Sigmoid colon (tissue), 4 donors: ENCODE measurements at regions not wholly inside any gene's neighbourhood (a gene's known extent, or its start where the extent isn't known, plus 50 kb on each side); places are given as distances from the start of the nearest gene placed in this dataset.

Experiments
- EP300 ChIP-seq, 4 donors: sonication (generic); formaldehyde crosslinking; IDR thresholded peaks; one replicate each; pipeline ENCODE4 v1.6.1; 2017; ENCODE audit warnings: antibody characterized with exemption in 4 of 4
- POLR2A ChIP-seq, 2 donors: fragments of 450-650 bp; IDR thresholded peaks; one replicate each; pipeline ENCODE4 v1.6.1; 2016; ENCODE audit warnings: antibody characterized with exemption in 2 of 2, mild to moderate bottlenecking in 2 of 2, moderate library complexity in 2 of 2
- POLR2AphosphoS5 ChIP-seq, 4 donors: sonication (generic); formaldehyde crosslinking; IDR thresholded peaks; one replicate each; pipeline ENCODE4 v1.6.1; 2017; ENCODE audit warnings: antibody characterized with exemption in 4 of 4
- TF ChIP-seq, protein P1 (sequence below), 4 experiments: fragments of 450-650 bp in 3 of 4; fragments of 200-600 bp in 1 of 4; IDR thresholded peaks; one replicate each; pipeline ENCODE4 v1.5.1; 2016 to 2019; ENCODE audit warnings: antibody characterized with exemption in 4 of 4, mild to moderate bottlenecking in 3 of 4, moderate library complexity in 2 of 4

DNA sequence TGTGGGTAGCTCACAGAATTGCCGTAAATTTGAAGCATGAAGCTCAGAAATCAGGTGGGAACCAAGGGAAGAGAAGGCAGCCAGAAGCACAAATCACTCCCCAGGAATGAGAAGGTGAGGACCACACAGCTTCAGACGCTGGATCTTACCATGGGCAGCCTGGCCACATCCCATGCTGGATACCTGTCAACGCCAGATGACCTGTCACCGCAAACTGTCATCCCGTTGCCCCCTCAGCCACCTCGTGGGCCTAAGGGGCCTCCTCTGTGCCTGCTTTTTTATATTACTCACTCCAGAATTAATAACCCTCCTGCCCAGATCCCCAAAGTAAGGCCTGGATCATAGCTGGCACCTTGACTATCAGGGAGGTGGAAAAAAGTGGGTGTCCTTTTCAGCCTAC, 82.3 kb upstream of the KCNK12 start:
- TF ChIP-seq, protein P1, sequence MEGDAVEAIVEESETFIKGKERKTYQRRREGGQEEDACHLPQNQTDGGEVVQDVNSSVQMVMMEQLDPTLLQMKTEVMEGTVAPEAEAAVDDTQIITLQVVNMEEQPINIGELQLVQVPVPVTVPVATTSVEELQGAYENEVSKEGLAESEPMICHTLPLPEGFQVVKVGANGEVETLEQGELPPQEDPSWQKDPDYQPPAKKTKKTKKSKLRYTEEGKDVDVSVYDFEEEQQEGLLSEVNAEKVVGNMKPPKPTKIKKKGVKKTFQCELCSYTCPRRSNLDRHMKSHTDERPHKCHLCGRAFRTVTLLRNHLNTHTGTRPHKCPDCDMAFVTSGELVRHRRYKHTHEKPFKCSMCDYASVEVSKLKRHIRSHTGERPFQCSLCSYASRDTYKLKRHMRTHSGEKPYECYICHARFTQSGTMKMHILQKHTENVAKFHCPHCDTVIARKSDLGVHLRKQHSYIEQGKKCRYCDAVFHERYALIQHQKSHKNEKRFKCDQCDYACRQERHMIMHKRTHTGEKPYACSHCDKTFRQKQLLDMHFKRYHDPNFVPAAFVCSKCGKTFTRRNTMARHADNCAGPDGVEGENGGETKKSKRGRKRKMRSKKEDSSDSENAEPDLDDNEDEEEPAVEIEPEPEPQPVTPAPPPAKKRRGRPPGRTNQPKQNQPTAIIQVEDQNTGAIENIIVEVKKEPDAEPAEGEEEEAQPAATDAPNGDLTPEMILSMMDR (IDR thresholded peaks at IDR 0.05), result no peak
- no peak for TF ChIP-seq POLR2A (IDR thresholded peaks at IDR 0.05)
- no peak for TF ChIP-seq POLR2AphosphoS5 (IDR thresholded peaks at IDR 0.05)
- TF ChIP-seq EP300 (IDR thresholded peaks at IDR 0.05), result no peak
